GM23248 (cell line): ENCODE measurements at regions not wholly inside any gene's neighbourhood (a gene's known extent, or its start where the extent isn't known, plus 50 kb on each side); places are given as distances from the start of the nearest gene placed in this dataset.

Experiments used
- EZH2 ChIP-seq: fragments of 200-600 bp; sonication (generic); IDR thresholded peaks from 2 replicates; pipeline ENCODE4 v1.6.1; 2018; ENCODE audit warnings: antibody characterized with exemption, mild to moderate bottlenecking; ENCODE audit not compliant: insufficient read depth, poor library complexity, severe bottlenecking
- EZH2phosphoT487 ChIP-seq: fragments of 200-600 bp; sonication (generic); IDR thresholded peaks from 2 replicates; pipeline ENCODE4 v1.6.1; 2018; ENCODE audit warnings: antibody characterized with exemption, moderate library complexity, mild to moderate bottlenecking, low read depth; ENCODE audit not compliant: insufficient read depth

DNA sequence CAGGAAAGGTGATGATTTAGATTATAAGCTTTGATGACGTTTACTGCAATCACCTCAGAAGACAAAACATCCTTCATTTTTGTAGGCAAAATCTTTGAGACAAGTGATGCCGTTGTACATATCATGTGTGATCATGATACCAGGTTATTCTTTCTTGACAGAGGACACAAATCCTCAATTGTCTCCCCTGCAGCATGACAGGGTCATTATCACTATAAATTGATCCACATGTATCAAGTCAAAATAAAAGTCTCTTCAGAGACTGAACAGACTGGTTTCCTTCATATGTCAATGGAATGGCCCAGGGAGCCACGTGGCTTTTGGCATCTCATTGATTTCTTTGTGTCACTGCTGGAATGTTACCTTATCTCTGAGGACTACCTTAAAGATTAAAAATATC lies 995.7 kb downstream of the FLRT2 start:
- TF ChIP-seq EZH2 (no peak), EZH2phosphoT487 (no peak)
